Calu3 (cell line): ENCODE measurements at regions not wholly inside any gene's neighbourhood (a gene's known extent, or its start where the extent isn't known, plus 50 kb on each side); places are given as distances from the start of the nearest gene placed in this dataset.

Experiments used
- BruUV-seq: library from RNA; stranded (reverse); fragments of 400-500 nt; replicated peaks from 2 replicates; lab custom pipeline; 2021; lab: Mats Ljungman, UMichigan
- CTCF ChIA-PET: fragments of 300-600 bp; sonication (Branson Sonifier 250); formaldehyde crosslinking; loops from one replicate; lab custom pipeline; 2022; ENCODE audit warnings: antibody characterized with exemption; lab: Charles Lee
- DNase-seq: peaks from one replicate; pipeline ENCODE4 v3.0.0; 2022
- H3K27ac Mint-ChIP-seq: one replicate; pipeline ENCODE4 v1.8.0; 2022; ENCODE audit warnings: mixed read lengths; ENCODE audit not compliant: unreplicated experiment
- H3K27me3 Mint-ChIP-seq: one replicate; pipeline ENCODE4 v1.8.0; 2022; ENCODE audit warnings: mixed read lengths; ENCODE audit not compliant: unreplicated experiment
- H3K36me3 Mint-ChIP-seq: one replicate; pipeline ENCODE4 v1.8.0; 2022; ENCODE audit warnings: mild to moderate bottlenecking, moderate library complexity, mixed read lengths; ENCODE audit not compliant: insufficient read depth, unreplicated experiment
- H3K4me1 Mint-ChIP-seq: one replicate; pipeline ENCODE4 v1.8.0; 2022; ENCODE audit warnings: mild to moderate bottlenecking, low read depth, mixed read lengths; ENCODE audit not compliant: unreplicated experiment
- H3K4me3 Mint-ChIP-seq: one replicate; pipeline ENCODE4 v1.8.0; 2022; ENCODE audit warnings: mild to moderate bottlenecking, low read depth, moderate library complexity, mixed read lengths; ENCODE audit not compliant: unreplicated experiment
- H3K9me3 Mint-ChIP-seq: one replicate; pipeline ENCODE4 v1.8.0; 2022; ENCODE audit warnings: low read depth, mixed read lengths; ENCODE audit not compliant: unreplicated experiment
- intact Hi-C: fragments of 100-400 bp; cut with micrococcal nuclease; formaldehyde crosslinking; loops from one replicate; pipeline ENCODE4 v1.10.0; 2022; ENCODE audit not compliant: unreplicated experiment
- TF ChIP-seq, protein P1 (sequence below): fragments of 200-600 bp; IDR thresholded peaks from one replicate; pipeline ENCODE4 v1.8.0; 2022; ENCODE audit warnings: antibody characterized with exemption; ENCODE audit not compliant: unreplicated experiment

DNA sequence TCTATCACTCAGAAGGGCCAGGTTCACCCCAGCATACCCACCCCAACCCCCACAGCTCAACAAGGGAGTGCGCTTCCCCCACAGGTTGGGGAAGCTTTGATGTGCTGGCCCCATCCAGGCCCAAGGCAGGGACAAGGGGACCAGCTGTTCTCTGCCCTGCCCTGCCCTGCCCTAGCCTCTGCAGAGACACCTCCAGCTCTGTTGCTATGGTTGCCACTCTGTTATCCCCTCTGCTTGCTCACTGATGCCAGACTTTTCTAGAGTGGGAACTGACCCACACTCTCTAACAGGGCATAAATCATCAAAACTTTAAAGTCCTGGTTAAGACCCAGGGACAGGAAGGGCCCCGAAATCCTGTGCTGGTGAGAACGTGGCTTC is 50.4 kb upstream of the ENPP7 start:
- CTCF ChIA-PET, result no interaction called here
- Mint-ChIP-seq H3K36me3 (peaks cover 4% of the 10 kb centered on the region), H3K4me3 (no peak overlapping the region), H3K27me3 (peaks cover 100% of the 10 kb centered on the region), H3K4me1 (no peaks in the 10 kb centered on the region), H3K9me3 (no peaks in the 10 kb centered on the region), H3K27ac (no peak overlapping the region)
- intact Hi-C loops, result no loop called here
- TF ChIP-seq, protein P1, sequence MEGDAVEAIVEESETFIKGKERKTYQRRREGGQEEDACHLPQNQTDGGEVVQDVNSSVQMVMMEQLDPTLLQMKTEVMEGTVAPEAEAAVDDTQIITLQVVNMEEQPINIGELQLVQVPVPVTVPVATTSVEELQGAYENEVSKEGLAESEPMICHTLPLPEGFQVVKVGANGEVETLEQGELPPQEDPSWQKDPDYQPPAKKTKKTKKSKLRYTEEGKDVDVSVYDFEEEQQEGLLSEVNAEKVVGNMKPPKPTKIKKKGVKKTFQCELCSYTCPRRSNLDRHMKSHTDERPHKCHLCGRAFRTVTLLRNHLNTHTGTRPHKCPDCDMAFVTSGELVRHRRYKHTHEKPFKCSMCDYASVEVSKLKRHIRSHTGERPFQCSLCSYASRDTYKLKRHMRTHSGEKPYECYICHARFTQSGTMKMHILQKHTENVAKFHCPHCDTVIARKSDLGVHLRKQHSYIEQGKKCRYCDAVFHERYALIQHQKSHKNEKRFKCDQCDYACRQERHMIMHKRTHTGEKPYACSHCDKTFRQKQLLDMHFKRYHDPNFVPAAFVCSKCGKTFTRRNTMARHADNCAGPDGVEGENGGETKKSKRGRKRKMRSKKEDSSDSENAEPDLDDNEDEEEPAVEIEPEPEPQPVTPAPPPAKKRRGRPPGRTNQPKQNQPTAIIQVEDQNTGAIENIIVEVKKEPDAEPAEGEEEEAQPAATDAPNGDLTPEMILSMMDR, result no peak
- no peak for DNase-seq
- no TSS peak for BruUV-seq

DNA sequence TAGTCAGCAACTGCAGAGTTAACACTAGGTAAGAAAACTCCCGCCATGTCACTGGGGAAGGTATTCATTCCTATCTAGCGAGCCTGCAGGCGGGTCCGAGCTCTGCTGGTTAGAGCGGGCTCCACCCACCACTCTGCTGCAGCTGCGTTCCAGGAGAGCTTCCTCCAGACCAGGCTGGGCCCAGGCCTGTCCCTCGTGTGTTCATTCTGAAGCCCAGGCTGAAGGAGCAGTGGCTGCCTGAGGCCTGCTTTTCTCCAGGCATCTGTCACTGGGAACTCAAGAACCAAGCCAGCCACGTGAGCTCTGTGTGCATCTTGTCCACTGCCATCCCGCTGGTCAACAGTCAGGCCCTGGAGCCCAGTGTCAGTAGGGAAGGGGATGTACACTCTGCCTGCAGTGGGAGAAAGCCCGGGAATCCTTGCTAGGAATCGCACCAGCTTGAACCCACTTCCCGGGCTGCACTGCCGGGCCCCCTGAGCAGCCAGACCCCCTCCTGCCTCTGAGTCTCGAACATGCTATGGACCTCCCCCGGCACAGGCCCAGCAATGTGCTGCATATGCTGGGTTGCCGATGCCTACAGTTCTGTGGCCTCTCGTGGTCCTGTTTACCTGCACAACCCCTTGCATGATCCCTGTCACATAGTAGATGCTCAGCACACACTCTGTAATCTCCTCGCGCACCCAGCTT is 51.0 kb upstream of the ENPP7 start:
- DNase-seq, result no peak

DNA sequence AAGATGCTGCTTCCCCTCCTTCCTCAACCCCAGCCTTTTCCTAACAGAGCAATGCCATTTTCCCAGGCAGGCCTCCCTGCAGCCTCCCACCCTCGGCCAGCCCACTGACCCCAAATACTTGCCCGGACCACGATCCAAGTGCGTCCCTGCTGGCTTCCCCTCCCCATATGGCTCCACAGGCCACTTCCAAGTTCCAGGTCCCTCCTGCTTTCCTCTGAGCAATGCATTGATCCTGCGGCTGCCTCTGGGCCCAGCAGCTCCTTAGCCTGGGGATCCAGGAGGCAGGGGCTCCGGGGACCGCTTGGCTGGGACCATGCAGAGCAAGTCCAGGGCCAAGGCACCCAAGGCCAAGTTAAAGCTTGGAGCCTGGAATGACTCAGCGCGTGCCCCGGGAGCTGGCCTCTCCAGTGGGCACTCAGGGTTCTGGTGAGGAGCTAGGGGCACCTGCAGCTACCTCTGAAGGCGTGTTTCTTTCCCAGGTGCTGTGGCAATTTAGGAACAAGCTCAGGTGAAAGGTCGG is 51.9 kb upstream of the ENPP7 start:
- no TSS peak for BruUV-seq
- CTCF ChIA-PET, result no interaction called here
- Mint-ChIP-seq H3K4me1 (no peaks in the 10 kb centered on the region), H3K9me3 (peaks cover 1% of the 10 kb centered on the region), H3K4me3 (no peak overlapping the region), H3K36me3 (peaks cover 4% of the 10 kb centered on the region), H3K27ac (no peak overlapping the region), H3K27me3 (peaks cover 100% of the 10 kb centered on the region)
- intact Hi-C loops, result no loop called here
- TF ChIP-seq, protein P1, result no peak
- DNase-seq, result no peak

More for the DNA sequence above, 51.0 kb upstream of the ENPP7 start:
- Mint-ChIP-seq H3K9me3 (no peaks in the 10 kb centered on the region), H3K27me3 (peaks cover 100% of the 10 kb centered on the region), H3K27ac (no peak overlapping the region), H3K4me1 (no peaks in the 10 kb centered on the region), H3K4me3 (no peak overlapping the region), H3K36me3 (peaks cover 4% of the 10 kb centered on the region)
- CTCF ChIA-PET, result no interaction called here
- TF ChIP-seq, protein P1, result no peak
- BruUV-seq, result no TSS peak
- intact Hi-C loops, result no loop called here

DNA sequence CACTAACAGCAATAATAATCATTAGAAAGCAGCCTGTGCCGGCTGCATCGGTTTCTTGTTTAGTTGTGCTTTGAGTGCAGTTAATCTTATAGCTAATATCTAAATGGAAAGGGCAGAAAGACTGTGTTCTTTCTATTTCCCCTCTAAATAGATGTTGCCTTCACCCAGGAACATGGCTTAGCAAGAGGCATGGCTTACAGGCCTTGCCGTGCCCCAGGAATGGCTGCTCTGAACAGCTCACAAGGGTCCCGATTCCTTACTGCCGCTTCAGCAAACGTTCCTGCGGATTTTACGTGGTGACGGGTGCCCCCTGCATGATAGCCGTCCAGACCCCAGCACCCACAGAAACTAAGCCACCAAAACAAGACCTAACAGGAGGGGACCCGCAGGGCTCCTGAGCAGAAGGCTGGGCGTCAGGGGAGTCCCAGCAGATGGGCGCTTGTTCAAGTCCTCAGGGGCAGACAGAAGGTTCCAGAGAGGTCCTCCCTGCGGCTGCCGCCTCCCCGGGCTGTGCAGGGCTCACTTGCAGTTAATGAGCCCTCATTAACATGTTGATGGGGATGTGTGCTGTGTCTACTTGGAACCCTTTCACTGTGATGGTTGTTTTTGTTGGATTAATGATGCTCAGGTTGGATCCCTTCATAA is 52.5 kb upstream of the ENPP7 start:
- DNase-seq, result no peak
- Mint-ChIP-seq H3K36me3 (peaks cover 4% of the 10 kb centered on the region), H3K27me3 (peaks cover 100% of the 10 kb centered on the region), H3K4me1 (no peaks in the 10 kb centered on the region), H3K4me3 (no peak overlapping the region), H3K27ac (no peak overlapping the region), H3K9me3 (peaks cover 6% of the 10 kb centered on the region)
- CTCF ChIA-PET, result no interaction called here
- TF ChIP-seq, protein P1, result no peak
- no TSS peak for BruUV-seq
- intact Hi-C loops, result no loop called here
